GM18505 (cell line): ENCODE measurements at regions not wholly inside any gene's neighbourhood (a gene's known extent, or its start where the extent isn't known, plus 50 kb on each side); places are given as distances from the start of the nearest gene placed in this dataset.
"Not testable (repeated sequence)": the region's sequence is repeated elsewhere in the genome, so short reads cannot be mapped to it uniquely, and the experiment has no call there.

Experiments
- ATAC-seq: cut with Tn5 transposase; IDR thresholded peaks from one replicate; pipeline ENCODE4 v1.9.1; 2021; ENCODE audit not compliant: unreplicated experiment
- POLR2A ChIP-seq: IDR thresholded peaks from 4 replicates; pipeline ENCODE4 v1.6.1; 2011; ENCODE audit warnings: borderline replicate concordance; ENCODE audit not compliant: insufficient read depth, insufficient read length; ENCODE audit errors: extremely low read depth

DNA sequence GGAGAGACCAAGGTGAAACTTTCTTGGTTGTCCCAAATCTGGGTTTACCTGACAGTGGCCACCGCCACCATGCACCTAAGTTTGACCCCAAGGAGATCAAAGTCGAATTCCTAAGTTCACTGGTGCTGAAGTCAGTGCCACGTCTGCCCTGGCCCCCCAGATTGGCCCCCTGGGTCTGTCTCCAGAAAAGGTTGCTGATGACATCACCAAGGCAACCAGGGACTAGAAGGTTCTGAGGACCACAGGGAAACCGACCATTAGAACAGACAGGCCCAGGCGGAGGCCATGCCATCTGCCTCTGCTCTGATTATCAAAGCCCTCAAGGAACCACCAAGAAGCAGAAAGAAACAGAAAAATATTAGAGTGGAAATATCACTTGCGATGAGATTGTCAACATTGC, 91.2 kb downstream of the DLL1 start:
- ATAC-seq = no peak
- no peak for TF ChIP-seq POLR2A

DNA sequence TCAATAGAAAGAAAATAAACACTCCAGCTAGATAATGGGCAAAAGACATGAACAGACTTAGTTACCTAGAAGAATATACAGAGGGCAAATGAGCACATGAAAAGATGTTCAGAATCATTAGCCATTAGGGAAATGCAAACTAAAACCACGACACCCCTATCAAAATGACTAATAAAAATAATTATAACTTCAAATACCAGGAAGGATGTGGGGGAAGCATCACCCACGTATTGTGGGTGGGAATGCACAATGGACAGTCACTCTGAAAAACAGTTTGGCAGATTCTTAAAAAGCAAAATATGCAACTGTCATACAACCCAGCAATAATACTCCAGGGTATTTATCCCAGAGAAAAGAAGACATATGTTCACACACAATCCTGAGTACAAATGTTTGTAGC, 92.6 kb downstream of the DLL1 start:
- ATAC-seq = no peak
- TF ChIP-seq POLR2A = no peak

DNA sequence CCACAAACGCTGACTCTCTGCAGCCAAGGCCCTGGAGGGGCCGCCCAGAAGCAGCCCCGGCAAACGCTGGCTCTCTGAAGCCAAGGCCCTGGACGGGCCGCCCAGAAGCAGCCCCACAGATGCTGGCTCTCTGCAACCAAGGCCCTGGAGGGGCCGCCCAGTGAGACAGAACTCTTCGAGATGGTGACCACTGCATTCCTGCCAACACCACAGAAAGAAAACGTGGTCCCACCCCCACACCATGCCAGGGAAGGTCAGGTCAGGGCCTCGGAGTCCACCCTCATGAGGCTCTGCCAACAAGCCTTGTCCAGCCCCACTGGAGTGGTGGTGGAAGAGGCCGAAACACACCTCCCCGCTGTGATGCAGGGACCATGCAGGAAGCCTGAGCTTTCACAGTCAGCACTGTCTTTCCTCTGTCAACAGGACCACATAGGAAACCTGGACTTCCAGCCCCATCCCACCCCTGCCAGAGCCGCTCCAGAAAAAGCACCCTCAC, 97.5 kb downstream of the DLL1 start:
- no peak for TF ChIP-seq POLR2A
- no peak for ATAC-seq

GRCh38 chr6:170192905-170193304, 98.0 kb downstream of the DLL1 start:
- TF ChIP-seq POLR2A = no peak
- no peak for ATAC-seq

GRCh38 chr6:170192101-170192500, 98.8 kb downstream of the DLL1 start:
- not testable (repeated sequence) for ATAC-seq

- ATAC-seq = no peak
Measured at GRCh38 chr6:170190046-170190445, 100.8 kb downstream of the DLL1 start.

GRCh38 chr6:170189236-170189635, 101.6 kb downstream of the DLL1 start:
- TF ChIP-seq POLR2A = no peak
- no peak for ATAC-seq

More at GRCh38 chr6:170190046-170190445, 100.8 kb downstream of the DLL1 start:
- no peak for TF ChIP-seq POLR2A

DNA sequence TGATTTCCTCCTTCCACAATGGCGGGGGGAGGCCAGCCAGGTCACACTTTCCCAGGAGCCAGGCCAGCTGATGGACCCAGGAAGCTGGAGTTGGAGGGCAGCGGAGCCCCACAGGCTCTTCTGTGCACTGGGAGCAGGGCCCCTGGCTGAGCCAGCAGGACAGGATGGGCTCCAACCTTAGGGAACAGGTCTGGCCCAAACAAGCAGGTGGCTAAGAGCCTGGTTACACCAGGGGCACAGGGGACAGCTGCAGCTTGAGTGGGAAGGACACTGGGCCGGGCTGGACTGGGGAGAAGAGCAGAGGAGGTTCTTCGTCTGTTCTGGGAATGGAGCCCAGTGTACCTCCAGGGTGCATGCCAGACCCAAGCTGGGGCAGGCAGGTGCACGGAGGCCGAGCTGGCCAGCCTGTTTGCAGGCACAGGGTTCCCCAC, 102.3 kb downstream of the DLL1 start:
- ATAC-seq = no peak
- no peak for TF ChIP-seq POLR2A

DNA sequence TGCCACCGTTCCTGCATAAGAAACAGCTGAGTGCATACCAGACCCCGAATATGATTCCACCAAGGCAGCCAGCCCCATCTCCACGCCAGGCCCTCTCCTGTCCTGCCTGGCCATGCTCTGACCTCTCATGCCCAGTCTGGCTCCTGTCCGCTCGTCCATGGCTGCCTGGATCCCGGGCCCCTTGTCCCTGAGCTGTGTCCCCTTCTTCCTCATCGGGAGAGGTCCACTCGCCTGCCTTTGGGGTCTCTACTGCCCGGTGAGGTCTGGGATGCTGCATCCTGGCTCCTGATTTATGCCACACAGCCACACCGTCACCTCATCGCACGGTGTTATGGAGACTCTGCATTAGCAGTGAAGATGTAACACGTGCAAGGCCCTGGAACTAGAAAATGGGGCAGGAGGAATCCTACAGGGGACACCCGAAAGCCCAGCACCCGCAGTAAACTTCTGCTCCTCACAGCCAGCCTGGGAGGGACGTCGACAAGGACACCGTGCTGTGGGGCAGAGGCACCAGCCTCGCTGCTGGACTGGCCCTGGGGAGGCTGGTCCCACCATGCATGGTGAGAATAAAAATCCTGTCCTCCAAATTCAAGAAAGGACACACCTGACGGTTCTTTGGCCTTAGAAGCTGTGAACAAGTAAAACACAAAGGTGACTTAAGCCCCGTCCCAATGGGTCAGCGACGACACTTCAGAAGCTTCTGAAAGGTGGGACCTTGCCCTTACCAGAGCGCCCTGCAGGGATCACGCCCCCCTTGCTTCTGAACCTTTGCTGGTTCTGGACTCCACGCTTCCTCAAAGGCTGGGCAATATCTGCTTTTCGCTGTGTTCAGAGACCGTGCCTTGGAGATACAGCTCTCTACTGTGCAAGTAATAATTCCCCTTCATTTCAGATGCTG, 103.0 kb downstream of the DLL1 start:
- ATAC-seq = no peak
- TF ChIP-seq POLR2A = no peak

DNA sequence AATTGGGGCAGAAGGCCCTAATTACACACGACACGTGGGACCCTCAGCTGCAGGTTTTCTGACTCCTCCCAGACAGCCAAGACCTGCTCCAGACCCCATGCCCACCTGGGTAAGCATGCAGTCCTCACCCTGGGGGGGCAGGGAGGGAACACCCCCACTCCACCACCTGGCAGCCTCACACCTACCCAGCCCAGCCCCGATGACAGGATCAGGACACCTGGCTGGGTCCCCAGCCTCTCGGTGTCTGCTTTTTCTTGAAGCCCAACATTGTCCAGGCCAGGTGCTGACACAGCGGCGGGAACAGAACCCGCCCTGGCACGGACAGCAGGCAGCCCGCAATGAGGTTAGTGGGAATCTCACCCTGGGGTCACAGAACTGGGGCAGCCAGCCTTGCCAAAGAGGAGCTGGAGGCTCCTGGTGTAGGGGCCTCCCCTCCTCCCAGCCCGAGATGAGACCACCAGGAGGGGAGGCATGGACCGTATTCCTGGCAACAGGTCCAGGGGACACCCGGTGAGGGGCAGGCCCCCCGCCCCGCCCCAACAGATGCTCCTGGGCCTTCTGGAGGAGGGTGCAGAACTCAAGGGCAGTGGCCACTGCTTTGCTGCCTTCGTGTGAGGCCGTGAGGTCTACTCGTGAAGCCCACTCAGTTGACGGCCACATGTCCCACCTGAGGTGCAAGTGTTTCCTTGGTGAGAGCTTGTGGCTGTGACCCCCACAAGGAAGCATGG, 103.8 kb downstream of the DLL1 start:
- no peak for ATAC-seq
- TF ChIP-seq POLR2A = no peak

DNA sequence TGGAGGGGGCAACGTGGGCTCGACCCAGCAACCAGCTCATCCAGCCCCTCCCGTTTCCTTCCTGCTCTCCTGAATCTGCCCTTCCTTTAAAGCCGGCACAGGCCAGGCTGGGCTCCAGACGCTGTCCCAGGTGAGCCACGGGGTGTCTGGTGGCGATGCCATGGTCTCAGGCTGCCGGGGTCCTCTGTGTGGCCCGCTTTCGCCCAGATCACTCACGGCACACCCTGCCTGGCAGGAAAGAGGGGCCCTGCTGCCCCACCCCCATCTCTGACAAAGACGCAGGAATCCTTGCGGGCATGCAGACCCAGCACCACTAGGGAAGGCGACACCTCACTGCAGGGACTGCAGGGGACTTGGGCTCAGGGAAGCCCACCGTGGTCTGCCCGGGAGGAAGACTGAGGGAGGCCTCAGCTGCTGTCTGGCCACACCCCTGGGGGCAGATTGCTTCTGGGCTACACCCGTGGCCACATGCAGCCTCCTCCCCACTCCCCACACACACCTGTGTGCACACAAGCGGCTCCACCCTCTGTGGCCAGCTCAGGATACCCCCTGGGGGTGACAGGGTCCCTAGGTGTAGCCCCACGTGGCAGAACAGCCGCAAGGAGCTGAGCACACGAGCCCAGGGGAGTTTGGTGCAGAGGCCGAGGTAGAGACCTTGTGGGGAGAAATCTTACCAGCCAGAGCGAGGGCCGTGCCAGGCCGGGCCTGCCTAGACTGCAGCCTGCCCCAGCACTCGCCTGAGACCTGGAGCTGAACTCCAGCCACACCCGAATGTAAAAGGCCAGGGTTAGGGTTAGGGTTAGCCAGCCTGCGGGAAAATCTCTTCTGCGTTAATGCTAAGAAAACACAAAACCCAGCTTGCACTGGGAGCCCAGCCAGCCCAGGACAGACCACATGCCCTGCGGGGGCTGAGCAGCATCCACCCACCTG, 104.6 kb downstream of the DLL1 start:
- TF ChIP-seq POLR2A = no peak
- no peak for ATAC-seq

DNA sequence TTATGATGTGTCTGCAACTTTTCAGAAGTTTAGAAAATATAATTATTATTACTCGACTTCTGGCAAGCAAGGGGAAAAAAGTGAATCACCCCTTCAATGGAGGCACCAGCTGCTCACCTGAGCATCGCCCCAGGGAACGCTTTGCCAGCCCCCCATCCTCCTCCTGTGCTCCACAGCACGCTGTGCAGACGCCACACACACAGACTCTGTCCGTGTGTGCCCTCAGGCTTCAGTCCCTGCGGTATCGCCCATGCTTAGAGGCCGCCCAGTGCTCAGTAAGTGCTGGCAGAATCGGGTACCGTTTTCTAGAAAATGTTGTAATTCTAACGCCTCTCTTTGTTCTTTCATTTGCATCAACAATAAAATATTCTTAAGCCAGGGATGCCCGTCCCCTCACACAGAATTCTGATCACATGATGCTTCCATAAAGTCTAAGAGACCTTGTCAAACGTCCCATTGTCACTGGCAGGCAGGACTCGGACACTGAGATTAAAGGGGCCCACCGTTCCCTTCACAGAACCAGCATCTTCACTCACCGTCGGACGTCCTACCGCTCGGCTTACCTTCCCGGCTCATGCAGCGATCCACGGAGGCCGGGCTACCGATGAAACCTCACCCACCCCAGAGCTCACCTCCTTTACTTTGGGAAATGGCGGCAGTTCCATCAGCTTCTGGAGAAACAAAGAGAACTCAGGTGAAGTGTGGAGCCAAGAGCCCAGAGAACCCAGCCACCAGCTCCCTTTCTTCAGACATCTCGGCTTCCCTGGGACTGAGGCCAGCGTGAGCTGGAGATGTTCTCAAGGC, 105.5 kb downstream of the DLL1 start:
- ATAC-seq = no peak
- no peak for TF ChIP-seq POLR2A

- TF ChIP-seq POLR2A = no peak
- no peak for ATAC-seq
Measured at GRCh38 chr6:170184316-170184715, 106.6 kb downstream of the DLL1 start.

GRCh38 chr6:170183521-170183920, 107.4 kb downstream of the DLL1 start:
- ATAC-seq = no peak
- no peak for TF ChIP-seq POLR2A
